ENCODE measurements at regions not wholly inside any gene's neighbourhood (a gene's known extent, or its start where the extent isn't known, plus 50 kb on each side); places are given as distances from the start of the nearest gene placed in this dataset.

GRCh38 chr1:244128591-244129383, 77.7 kb downstream of the ZBTB18 start:
- TF ChIP-seq ZBTB33 (IDR thresholded peaks at IDR 0.05) = no peak
- TF ChIP-seq TARDBP (IDR thresholded peaks at IDR 0.05; ENCODE audit: borderline replicate concordance) = no peak
- no peak for TF ChIP-seq CTCF (IDR thresholded peaks at IDR 0.05 in 2 of 3, conservative IDR thresholded peaks at IDR 0.05 in 1 of 3; ENCODE audit: control insufficient read depth in 2 of 3, extremely low read depth in 1 of 3, insufficient read depth in 1 of 3, low read depth in 3 of 3, low read length in 3 of 3)
- no peak for TF ChIP-seq CREB1 (IDR thresholded peaks at IDR 0.05; ENCODE audit: low read depth)
- TF ChIP-seq NR2C2 (IDR thresholded peaks at IDR 0.05; ENCODE audit: borderline replicate concordance, control insufficient read depth, insufficient read length, low read depth) = no peak
- no peak for TF ChIP-seq BCLAF1 (IDR thresholded peaks at IDR 0.05)
- no peak for TF ChIP-seq SP1 (IDR thresholded peaks at IDR 0.05; ENCODE audit: low read depth, low read length)
